ENCODE measurements at regions not wholly inside any gene's neighbourhood (a gene's known extent, or its start where the extent isn't known, plus 50 kb on each side); places are given as distances from the start of the nearest gene placed in this dataset.

DNA sequence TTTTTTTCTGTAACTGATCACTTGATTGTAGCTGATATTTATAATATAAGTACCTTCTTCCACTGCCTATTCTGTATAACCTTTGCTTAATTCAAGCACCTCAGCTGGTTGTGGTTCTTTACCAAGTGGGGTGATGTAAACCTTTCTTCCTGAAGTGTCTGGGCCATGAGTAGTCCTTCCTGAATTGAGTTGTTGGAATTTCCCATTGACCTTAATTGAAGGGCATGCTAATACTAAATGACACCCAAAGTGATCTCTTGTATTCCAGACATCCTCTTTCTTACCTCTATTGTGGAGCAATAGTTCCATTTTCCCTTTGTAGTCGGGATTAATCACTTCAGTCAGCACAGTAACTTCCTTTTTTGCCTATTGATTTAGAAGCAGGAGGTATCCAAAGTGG, 1496.8 kb upstream of the CELF4 start:
- DNase-seq, result no peak

DNA sequence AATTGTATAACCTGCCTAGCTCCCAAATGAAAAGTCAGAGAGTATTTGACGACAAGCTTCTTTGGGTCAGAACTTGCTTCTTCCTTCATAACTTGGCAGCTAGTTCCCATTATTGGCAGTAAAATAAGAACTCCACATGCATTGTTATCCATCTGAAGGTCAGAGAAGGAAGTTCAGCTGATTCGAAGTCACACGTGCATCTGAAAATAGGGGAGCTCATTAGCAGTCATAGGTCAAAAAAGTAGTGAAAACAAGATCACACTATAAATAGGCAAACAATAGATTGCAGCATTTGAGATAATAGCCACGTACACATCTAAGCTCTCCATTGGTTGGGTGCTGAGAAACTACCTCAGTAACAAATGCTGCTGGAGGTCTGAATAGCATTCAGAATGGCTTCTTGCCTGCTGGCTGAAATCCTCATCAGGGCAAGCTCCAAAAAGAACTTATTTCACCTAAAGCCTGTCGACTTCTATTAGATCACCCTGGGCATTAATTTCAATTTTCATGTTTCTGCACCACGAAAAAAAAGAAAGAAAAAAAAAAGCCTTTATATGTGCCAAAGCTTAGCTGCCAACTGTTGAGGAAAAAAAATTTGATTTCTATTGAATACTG, 1492.9 kb upstream of the CELF4 start:
- no peak for DNase-seq

DNA sequence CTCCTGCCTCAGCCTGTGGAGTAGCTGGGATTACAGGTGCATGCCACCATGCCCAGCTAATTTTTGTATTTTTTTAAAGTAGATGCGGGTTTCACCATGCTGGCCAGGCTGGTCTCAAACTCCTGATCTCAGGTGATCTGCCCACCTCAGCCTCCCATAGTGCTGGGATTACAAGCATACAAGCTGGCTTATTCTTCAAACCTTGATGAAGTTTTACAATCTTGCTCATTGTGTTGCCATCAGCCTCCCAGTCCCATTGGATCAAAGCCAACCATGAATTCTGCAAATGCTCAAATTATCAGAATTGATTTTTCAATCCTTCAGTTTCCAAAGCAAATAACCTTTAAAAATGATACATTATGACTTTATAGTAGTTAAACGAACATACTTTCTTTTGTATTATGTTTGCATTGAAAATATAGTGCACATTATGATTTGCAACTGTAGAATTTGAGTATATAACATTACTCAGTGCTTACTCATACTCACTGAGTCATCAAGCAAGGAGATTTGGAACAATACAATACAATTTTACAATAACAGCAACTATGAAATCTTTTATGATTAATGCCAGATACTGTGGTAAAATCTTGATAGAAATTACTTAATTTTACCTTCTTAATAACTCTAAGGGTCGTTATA, 1491.9 kb upstream of the CELF4 start:
- DNase-seq, result no peak

DNA sequence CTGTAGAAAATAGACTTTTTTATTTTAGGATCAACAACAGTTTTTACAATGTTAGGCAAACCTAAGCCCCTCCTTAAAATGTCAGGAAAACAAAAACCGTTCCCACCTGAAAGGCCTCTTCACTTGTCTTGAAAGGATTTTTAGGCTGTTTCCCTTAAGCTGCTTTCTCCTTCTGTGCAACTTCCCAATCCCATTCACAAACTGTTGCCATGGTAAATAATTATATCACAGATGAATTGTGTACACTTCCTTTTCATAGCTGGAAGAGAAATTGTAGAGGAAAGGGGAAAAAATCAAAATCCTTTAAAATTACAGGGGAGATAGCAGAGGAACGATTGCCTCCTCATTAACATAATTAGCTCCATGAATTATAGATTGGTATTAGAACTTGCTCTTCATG, 1488.0 kb upstream of the CELF4 start:
- DNase-seq, result no peak

DNA sequence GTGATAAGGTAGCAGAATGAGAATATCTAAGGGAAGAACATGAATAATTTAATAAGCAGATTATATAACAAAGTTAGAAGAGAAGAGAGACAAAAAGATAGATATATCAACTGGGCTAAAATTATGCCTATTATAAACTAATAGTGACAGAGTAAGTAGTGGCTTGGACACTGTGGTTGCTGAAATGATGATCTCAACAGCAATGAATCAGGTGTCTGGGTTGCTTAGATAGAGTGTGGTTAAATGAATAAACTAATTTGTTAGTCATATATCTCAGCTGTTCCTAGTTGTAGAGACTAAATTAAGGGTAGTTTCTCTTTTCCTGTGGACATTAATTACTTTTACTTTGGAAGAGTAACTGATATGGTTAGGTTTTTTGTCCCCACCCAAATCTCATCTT, 1485.4 kb upstream of the CELF4 start:
- no peak for DNase-seq

DNA sequence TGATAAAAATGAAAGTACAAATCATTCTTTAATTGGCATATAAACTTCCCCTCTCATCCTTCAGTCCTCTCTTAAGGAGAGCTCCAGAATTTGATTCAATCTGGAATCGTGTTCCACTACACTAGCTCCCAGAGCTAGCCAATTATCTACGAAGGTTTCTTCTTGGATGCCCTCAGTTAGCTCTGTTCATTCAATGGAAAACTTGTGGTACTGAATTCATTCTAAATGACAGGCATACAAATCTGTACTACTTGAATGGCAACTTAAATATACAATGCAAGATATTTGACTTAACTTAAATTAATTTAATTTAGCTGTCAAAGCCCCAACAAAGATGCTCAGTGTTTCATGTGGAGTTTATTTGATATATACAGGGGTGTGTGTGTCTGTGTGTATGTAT, 1474.2 kb upstream of the CELF4 start:
- DNase-seq, result no peak

DNA sequence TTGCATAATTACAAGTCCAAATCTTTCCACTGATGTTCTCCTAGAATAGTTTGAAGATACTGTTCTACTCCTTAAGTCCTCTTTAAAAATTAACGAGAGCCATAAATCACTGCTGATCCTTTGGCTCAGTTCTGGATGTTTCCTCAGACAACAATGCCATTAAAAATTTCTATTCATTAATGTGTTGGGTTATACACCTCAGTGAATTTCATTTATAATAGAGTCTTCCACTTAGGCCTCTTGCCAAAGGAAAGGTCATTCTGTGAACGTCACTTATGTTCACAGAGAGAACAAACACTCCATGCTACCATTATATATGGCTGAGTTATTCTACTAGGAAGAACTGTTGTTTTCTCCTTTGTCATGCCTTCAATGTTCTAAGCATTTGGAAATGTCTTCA, 1472.3 kb upstream of the CELF4 start:
- DNase-seq, result no peak

DNA sequence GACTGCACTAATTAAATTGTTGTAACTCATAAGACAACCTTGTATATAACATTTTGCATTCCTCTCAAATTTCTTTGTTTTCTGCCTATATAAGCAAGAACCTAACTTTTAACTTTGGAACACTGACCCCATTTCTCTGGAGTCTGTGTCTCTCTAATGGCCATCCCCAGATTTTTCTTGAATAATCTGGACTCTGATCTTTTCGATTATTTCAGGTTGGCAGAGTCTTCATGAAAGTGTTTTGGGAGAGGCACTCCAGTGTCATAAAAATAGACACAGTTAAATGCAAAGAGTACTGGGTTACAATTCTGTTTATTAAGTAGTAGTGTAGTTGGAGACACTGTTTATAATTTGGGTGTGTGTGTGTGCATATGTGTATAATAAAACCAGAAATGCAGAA, 1467.7 kb upstream of the CELF4 start:
- DNase-seq, result no peak

DNA sequence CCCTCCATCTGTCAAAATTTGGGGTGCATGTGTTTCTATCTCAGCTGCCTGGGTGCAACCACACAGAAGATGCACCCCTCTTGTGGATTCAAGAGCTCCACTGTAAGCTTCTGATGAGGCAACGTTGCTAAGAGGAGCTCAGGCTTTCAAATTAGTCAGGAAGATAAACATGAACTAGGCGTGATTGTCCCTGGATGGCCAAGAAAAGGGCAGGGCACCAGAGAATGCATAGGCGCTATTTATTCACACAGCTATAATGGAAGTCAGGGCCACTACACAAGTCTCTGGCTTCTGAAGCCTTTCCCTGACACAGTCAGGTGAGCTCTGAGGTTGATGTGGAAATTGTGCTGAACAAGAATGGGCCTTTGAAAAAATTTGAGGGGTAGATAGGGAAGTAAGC, 1466.0 kb upstream of the CELF4 start:
- DNase-seq, result no peak

DNA sequence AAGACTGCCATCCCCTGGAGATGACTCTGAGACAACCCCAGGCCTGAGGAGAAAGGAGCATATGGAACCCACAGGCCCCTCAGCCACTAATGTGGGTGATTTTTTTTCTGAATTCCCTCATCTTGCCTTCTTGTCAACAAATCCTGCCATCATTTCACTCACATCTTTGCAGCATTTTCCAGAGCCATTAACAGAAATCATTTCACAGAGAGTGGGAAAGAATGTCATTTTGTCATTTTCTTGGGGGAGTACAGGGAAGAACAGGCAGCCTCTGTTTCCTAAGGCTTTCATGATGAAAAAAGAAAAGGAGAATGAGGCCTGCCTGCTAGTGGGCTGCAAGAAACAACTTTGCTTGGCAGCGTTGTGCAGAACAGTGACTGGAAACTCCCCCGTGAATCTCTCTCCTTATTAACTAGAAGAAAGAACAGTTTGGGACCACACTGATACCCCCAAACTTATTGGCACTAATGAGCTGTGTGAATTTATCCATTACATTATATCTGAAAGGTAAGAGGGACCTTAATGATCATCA, 1464.6 kb upstream of the CELF4 start:
- no peak for DNase-seq

DNA sequence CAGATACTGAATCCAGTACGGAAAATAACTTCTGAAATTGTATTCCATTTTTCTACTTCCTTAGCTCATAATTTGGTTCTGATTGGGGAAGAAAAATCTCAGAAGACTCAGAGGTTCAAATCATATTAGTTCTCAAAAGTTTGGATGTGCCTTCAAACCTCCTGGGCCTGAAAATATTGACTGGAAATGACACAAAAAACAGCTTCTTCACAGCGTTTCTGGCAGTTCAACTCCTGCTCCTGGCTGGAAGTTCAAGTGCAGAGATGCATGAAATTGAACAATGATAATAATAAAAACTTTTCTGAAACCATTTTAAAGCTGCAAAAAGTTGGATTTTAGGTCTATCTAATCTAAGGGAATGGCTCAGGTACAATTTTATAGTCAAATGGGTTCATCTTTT, 1459.9 kb upstream of the CELF4 start:
- DNase-seq, result no peak

DNA sequence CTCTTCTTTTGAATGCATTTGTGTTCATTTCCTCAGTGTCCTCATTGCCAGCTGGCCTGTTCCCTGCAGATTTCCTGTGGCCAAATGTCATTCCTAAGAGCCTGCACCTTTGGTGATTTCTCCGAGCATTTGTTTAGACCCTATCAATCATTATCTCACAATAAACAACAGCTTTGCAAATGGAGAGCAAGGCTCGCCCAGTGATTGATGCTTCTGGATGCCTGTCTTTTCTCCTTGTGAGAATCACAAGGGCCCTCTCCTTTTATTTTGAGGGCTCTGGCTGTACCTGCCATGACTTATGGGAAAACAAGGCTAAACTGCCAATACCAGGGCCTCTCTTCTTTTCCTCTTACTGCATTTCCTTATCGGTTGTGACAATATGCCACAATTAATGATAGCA, 1454.4 kb upstream of the CELF4 start:
- DNase-seq, result no peak

DNA sequence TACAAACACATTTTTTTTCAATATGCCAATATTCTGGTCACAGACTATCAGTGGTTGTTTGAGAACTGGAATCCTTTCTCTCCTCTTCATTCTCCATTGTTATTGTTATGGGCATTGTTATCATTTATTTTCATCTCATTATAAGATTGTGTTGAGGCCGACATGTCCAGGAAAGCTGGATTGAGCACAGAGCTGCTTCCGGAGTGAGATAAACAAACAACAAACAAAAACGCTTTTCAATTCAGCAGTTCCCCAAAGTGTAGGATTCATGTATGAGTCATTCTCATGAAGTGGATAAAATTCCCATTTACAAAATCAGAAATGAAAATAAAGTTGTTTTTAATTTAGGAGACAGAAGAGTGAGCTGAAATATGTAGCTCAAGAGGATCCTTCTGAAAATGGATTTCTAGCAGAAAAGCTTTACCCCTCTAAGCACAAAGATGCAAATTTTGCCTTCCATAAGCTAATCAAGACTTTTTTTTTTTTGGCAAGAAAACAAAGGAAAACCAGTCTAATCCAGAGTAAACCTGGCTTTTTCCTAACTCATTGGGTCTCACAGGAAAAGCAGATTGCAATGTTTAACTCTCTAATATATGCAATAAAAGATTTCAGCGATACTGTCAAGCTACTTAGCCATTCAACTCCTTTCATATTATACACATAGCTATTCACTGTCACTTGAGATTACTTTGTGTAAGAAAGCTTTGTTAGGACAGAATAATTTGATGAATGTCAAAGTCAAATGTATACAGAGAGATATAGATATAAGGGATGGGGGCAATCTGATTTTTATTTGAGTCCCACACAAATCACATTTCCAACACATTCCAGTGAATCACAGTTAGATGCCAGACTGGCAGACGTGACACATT, 1441.7 kb upstream of the CELF4 start:
- no peak for DNase-seq

DNA sequence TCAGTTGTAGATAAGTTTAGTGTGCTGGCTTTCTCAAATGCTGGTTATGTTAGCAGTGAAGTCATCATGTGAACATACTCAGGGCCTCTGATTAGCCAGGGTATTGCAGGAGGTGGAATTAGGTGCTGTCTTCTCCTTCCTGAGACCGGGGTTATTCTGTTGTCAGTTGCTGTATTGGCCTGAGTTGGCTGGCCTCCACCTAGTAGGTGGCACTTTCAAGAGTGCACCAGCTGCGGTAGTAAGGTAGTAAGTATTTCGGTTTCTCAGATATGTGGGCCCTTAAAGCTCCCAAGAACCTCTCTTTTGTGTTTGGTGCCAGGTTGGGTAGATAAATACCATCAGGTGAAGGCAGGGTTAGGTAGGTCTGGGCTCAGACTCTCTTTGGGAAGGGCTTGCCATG, 1430.5 kb upstream of the CELF4 start:
- DNase-seq, result no peak

DNA sequence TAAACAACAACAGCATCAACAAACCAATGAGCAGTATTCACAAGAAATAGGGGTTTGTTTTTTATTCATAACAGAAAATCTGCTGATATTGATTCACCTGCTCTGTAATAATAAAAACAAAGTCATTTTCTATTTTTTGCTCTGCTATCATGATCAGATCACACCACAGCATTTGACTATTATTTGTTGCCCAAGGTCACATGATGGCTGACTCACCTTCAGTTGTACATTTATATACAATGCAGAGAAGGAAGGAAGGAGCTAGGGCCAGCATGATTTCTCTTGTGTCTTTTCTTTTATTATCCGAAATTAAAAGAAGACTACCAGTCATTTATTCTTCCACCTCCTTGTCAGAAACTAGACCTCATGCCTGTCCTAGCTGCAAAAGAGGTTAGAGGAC, 1427.7 kb upstream of the CELF4 start:
- DNase-seq, result no peak

DNA sequence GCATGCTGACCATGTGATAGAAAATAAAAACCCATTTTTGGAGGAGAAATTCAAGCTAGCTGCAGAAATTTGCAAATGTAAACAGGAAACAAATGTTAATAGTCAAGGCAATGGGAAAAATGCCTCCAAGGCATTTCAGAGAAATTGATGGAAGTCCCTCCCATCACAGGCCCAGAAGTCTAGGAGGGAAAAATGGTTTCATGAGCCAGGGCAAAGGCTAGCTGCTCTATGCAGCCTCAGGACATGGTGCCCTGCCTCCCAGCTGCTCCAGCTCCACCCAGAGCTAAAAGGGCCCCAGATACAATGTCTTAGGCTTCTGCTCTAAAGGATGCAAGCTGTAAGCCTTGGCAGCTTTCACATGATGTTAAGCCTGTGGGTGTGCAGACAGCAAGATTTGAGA, 1419.4 kb upstream of the CELF4 start:
- DNase-seq, result no peak

DNA sequence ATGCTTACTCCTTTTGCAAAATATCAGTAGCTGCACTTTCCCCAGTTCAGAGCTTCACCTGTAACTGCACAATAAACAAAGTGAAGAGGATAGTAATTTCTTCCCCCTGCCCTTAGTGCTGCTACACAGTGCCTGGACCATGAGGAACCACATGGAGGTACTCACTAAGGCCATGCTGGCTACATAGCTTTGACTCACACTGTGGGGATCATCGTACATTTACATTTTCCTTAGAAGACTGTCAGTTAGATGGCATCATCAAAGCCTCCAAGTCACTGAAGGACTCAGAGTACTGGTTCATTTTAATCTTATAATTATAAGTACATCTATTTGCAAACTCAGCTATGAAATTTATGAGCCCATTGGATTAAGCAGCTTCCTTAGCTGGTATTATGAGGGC, 1416.5 kb upstream of the CELF4 start:
- DNase-seq, result no peak

DNA sequence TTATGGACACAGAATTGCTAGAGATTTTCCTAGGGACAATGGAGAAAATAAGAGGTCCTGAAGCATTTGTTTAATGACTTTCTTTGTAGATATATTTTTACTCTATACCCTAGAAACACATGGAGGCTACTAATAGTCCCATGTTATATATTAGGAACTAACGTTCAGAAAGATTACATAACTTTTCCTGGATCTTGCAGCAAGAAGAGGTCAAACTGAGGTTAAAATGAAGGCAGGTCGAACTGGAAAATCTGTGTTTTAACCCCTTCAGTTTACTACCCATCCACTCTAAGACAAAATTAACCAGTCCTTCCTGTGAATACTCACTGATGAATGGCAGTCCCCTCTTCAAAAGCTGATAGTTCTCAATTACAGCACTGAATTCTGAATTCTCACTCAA, 1415.8 kb upstream of the CELF4 start:
- DNase-seq, result no peak

DNA sequence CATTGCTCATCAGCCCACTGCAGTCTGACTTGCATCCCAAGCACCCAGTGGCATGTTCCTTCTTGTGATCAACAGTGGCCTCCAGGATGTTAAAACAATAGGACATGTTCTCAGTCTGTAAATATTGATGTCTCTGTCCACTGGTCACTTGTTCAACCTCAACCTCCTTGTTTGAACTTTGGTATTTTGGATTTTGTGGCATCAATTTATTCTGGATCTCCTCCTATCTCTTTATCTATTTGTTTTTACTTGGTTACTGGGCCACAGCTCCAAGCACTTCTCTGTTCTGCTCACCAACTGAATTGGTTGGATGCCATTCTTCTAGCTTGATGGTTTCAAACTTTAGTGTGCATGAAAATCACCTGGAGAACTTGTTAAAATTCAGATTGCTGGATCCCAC, 1414.8 kb upstream of the CELF4 start:
- no peak for DNase-seq

DNA sequence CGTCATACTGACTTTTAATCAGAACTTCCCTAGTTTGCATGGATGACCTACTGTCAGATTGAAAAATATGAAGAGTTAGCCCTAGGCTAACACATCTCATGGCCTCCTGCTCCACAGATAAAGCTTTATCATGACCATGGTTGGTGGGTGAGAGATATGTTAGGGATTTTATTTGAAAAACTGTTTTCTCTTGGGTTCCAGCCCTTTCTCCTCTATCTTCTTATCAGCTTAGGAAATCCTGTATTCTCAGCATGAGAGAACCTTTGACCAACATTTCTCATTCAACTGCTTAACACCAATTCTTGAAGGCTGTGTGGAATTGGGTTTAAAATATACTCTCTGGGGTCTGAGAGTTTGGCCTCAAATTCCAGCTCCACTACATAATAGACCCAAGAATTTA, 1407.0 kb upstream of the CELF4 start:
- DNase-seq, result no peak

DNA sequence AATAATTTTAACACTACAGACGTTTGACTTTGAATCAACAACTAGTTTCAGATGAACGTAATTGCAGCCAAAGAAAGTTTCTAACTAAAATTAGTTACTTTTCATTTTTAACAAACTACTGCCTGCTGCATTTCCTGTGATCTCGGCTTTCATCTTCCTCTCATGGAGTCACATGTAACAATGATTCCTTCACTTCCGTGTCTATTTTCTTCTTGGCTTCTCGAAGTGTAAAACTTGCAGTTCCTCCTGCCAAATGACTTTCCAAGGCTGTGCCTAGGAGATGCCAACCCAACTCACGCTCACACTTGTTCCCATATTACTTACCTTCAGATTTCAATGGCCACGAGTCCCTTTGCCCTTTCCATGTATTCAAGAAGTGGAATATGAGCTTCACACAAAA, 1406.3 kb upstream of the CELF4 start:
- DNase-seq, result no peak

DNA sequence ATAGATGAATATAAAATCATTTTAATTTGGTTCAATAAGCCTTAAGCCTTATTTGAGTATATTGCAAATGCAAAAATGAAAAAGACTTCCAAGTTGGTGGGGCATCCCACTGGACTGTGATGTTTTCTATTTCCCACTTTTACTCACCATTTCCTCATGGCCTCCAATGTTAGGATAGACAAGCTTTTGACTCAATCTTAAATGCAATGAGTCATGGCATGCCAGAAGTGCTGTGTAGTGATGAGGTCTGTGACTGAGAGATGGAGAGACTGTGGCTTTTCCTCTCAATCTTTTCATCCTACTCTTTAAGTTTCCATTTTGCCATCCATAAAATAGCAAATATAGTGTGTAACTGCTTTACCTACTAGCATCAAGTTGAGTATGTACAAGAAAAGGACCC, 1401.2 kb upstream of the CELF4 start:
- no peak for DNase-seq

DNA sequence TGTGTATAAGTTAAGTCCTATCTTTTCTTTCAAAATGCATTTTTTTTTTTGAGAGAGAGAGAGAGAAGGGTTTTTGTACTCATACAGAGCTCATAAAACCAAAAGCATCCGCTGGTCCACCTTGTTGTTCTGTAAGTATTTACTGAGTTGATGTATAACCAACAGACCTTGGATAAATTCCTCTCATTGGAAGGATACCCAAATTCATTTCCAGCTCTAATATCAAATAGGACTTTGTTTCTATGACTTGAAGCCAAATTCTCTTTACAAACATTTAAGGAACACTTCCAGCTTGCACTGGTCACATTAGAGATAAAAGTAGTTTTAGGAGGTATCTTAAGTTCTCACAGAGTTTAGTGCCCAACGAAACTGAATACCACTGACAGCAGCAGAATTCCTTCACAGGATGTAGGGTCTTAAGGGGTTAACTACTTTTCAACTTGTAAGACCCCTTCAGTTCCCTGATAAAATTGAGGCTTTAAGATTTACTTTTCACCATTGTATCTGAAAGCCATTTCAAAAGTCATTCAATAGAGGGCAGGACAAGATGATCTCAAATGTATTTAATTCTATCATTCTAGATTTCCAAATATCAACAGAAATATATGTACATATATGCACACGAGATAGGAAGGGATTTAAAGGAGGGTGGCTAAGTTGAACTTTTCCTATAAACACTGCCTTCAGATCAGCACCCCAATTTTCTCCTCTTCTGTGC, 1398.5 kb upstream of the CELF4 start:
- DNase-seq, result no peak
